Umbilical cord (tissue), 1 donor: ENCODE measurements at regions not wholly inside any gene's neighbourhood (a gene's known extent, or its start where the extent isn't known, plus 50 kb on each side); places are given as distances from the start of the nearest gene placed in this dataset.

Experiments
- DNase-seq: peaks from one replicate; pipeline ENCODE4 v3.0.0-alpha.2; 2015; ENCODE audit warnings: low spot score

DNA sequence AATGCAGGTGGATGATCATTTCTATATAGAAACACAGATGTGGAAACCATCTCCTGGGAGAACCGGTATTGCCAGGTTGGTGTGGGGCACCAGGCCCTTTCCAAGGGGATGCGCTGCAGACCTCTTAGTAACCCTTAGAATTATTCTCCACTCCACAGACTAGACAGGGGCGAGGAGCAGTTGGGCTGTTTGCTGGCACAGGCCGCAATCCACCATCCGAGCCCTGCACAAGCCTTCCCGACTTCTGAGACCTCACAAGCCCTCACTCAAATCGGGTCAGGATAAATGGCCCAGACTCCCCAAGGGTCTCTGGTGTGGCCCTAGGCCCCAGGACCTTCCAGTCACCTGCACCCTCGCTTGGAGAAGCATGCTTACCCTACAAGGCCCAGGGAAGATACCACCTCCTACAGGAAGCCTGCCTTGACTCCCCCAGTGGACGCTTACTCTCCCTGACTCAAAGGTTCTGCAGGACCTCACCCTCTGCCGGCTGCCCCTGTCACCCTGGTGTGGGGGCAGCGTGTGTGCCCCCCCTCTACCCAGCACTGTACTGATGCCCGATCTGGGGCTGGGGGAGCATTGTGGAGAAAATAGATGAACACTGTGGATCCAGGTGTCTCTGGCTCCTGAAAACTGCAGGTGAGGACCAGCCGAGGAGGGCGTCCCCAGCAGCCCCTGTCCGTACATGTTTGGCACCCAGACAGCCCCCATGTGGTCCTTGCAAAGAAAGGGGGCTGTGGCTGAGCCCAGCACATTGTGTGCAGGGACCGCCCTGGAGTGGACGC is 49.8 kb upstream of the ACSF3 start:
- peak; percentile 18 for DNase-seq
